ENCODE measurements at regions not wholly inside any gene's neighbourhood (a gene's known extent, or its start where the extent isn't known, plus 50 kb on each side); places are given as distances from the start of the nearest gene placed in this dataset.

DNA sequence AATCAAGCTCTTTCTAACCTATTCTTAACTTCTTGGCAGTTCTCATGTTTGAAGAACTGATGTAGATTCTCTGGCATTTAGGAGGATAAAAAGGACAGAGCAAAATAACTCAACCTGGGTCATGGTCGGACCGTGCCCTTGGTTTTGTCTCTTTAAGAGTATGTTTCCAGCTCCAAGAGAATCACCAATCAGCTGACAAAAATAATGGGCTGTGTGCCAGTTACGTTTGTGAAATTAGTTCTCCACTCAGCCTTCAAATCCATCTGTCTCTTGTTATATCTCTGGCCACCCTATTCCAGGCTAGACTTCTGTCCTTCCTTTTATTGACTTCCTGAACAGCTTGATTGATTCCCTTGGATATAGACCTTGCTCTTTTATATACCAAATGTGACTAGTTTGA lies 225.7 kb downstream of the EPHA4 start:
- TF ChIP-seq, protein P1, sequence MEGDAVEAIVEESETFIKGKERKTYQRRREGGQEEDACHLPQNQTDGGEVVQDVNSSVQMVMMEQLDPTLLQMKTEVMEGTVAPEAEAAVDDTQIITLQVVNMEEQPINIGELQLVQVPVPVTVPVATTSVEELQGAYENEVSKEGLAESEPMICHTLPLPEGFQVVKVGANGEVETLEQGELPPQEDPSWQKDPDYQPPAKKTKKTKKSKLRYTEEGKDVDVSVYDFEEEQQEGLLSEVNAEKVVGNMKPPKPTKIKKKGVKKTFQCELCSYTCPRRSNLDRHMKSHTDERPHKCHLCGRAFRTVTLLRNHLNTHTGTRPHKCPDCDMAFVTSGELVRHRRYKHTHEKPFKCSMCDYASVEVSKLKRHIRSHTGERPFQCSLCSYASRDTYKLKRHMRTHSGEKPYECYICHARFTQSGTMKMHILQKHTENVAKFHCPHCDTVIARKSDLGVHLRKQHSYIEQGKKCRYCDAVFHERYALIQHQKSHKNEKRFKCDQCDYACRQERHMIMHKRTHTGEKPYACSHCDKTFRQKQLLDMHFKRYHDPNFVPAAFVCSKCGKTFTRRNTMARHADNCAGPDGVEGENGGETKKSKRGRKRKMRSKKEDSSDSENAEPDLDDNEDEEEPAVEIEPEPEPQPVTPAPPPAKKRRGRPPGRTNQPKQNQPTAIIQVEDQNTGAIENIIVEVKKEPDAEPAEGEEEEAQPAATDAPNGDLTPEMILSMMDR (IDR thresholded peaks at IDR 0.05; ENCODE audit: insufficient read depth, low read length, poor library complexity, severe bottlenecking), result no peak
- H3K27me3 ChIP-seq (ENCODE audit: control insufficient read depth, insufficient read depth, low read length), result no peaks in the 10 kb centered on the region
- H3K4me3 ChIP-seq (ENCODE audit: low read depth, low read length), result no peak overlapping the region
- H3K36me3 ChIP-seq (ENCODE audit: control insufficient read depth, insufficient read depth, low read length), result no peaks in the 10 kb centered on the region
- DNase-seq (ENCODE audit: low read depth), result no peak

DNA sequence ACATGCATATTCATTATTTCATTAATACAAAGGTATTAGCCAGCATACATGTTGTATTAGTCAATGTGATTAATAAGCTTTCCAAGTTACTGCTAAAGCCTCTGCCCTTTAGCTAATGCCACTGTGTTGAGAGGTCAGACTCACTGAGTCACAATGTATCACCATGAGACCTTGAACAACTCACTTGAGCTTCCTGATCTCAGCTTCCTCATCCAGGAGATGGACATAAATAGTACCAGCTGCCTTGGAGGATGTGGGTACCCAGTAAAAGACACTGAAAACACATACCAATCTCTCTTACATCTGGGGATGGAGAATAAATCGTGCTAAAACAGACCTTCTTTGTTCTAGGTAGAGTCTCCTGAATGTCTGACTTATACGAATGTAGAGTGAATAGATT lies 224.6 kb downstream of the EPHA4 start:
- H3K27me3 ChIP-seq (ENCODE audit: control insufficient read depth, insufficient read depth, low read length), result no peaks in the 10 kb centered on the region
- no peak for DNase-seq (ENCODE audit: low read depth)
- no peak overlapping the region for H3K4me3 ChIP-seq (ENCODE audit: low read depth, low read length)
- TF ChIP-seq, protein P1 (IDR thresholded peaks at IDR 0.05; ENCODE audit: insufficient read depth, low read length, poor library complexity, severe bottlenecking), result no peak
- no peaks in the 10 kb centered on the region for H3K36me3 ChIP-seq (ENCODE audit: control insufficient read depth, insufficient read depth, low read length)

DNA sequence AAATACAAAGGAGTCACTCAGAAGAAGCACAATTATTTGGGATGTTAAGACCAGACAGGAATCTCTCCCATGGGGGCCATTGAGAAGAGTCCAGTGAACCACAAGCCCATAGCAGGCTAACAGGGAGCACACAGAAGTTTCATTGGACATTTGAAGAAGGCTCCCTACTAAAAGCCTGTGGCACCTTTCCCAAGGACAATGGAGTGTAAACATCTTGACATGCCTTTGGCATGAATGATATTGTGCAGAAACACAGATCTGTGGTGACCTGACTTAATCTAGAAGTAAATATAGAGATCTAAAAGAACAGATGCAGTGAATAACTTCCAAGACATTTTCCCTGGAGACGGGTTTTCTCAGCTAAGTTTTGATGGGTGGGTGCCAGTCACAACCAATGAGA lies 221.5 kb downstream of the EPHA4 start:
- Histone ChIP-seq H3K36me3 (ENCODE audit: control insufficient read depth, insufficient read depth, low read length) (no peaks in the 10 kb centered on the region), H3K27me3 (ENCODE audit: control insufficient read depth, insufficient read depth, low read length) (no peaks in the 10 kb centered on the region), H3K4me3 (ENCODE audit: low read depth, low read length) (no peak overlapping the region)
- TF ChIP-seq, protein P1 (IDR thresholded peaks at IDR 0.05; ENCODE audit: insufficient read depth, low read length, poor library complexity, severe bottlenecking), result no peak
- no peak for DNase-seq (ENCODE audit: low read depth)

DNA sequence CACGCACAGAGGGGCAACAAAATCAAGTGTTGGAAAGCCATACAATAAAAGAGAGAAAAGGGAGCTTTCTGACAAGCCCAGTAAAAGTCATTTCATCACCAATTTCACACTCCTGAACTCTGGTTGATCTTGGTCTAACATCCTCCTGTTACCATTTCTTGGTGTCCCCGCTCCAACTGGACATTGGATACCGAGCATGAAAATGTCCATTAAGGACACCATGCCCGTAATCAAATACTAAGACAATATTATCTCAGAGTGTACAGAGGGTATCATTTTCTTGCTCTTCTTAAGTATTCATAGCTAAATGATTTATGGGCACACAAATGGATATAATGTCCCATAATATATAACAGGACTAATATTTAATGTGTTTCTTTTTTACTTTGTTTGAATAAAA lies 218.9 kb downstream of the EPHA4 start:
- TF ChIP-seq, protein P1 (IDR thresholded peaks at IDR 0.05; ENCODE audit: insufficient read depth, low read length, poor library complexity, severe bottlenecking), result no peak
- no peak for DNase-seq (ENCODE audit: low read depth)
- no peaks in the 10 kb centered on the region for H3K36me3 ChIP-seq (ENCODE audit: control insufficient read depth, insufficient read depth, low read length)

DNA sequence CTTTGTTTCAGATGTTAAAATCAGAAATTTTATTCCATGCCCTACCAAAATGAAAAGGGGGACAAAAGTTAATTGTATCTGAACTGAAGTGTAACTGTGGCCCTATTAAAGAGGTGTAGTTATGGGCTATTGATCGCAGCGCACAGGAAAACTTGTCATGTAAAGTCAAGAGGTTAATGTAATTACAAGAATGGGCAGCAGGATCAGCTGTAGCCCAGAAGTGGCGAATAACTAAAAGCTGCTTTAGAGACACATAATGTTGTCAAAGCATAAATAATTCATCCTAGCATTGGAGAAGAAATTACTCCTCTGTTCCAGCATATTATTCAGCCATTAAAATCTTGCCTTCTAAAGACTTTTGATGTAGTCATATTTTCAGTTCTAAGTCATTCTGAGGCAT lies 211.8 kb downstream of the EPHA4 start:
- TF ChIP-seq, protein P1 (IDR thresholded peaks at IDR 0.05; ENCODE audit: insufficient read depth, low read length, poor library complexity, severe bottlenecking), result no peak
- H3K4me3 ChIP-seq (ENCODE audit: low read depth, low read length), result no peak overlapping the region

More for the DNA sequence above, 218.9 kb downstream of the EPHA4 start:
- H3K4me3 ChIP-seq (ENCODE audit: low read depth, low read length), result no peak overlapping the region
- no peaks in the 10 kb centered on the region for H3K27me3 ChIP-seq (ENCODE audit: control insufficient read depth, insufficient read depth, low read length)

DNA sequence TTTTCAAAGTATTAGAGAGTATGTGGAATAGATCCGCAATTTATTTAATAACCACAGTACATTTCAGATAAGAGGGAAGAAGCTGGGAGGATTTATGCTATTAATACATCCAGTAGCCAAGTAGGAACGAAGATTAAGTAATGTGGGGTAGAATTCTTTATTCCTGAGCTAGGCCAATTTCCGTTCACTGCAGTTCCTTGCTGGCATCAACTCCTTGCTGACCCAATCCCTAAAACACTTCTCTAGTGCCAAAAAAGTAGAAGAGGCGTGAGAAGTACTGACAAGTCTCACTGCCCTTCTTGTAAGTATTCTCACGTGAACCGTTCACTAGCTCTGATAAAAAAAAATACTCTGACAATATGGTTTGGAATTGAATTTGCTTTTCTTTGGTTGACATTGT lies 211.4 kb downstream of the EPHA4 start:
- TF ChIP-seq, protein P1 (IDR thresholded peaks at IDR 0.05; ENCODE audit: insufficient read depth, low read length, poor library complexity, severe bottlenecking), result no peak

More for the DNA sequence above, 211.8 kb downstream of the EPHA4 start:
- Histone ChIP-seq H3K36me3 (ENCODE audit: control insufficient read depth, insufficient read depth, low read length) (no peaks in the 10 kb centered on the region), H3K27me3 (ENCODE audit: control insufficient read depth, insufficient read depth, low read length) (no peaks in the 10 kb centered on the region)
- DNase-seq (ENCODE audit: low read depth), result no peak

More for the DNA sequence above, 211.4 kb downstream of the EPHA4 start:
- Histone ChIP-seq H3K27me3 (ENCODE audit: control insufficient read depth, insufficient read depth, low read length) (no peaks in the 10 kb centered on the region), H3K36me3 (ENCODE audit: control insufficient read depth, insufficient read depth, low read length) (no peaks in the 10 kb centered on the region), H3K4me3 (ENCODE audit: low read depth, low read length) (no peak overlapping the region)
- DNase-seq (ENCODE audit: low read depth), result no peak

Data from kidney epithelial cell (primary cell).